ENCODE measurements at regions not wholly inside any gene's neighbourhood (a gene's known extent, or its start where the extent isn't known, plus 50 kb on each side); places are given as distances from the start of the nearest gene placed in this dataset.

DNA sequence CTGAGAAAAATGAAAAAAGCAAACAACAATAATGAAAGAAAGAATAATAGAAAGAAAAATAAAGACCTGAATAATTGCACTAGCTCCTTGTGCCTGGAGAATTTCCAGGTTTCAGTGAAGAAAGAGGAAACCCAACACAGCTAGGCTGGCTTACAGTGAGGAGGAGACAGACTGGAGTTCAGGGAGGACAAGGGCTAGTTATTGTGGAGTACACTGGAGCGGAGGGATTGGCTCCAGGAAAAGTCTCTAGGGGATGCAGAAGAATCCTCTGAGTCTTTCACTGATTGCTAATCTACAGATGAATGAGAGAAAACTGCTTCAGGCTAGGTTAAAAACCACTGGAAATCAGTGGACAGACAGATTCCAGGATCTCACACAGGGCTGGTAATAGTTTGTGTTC is 163.6 kb upstream of the RBMS1 start:
- TF ChIP-seq, protein P1, sequence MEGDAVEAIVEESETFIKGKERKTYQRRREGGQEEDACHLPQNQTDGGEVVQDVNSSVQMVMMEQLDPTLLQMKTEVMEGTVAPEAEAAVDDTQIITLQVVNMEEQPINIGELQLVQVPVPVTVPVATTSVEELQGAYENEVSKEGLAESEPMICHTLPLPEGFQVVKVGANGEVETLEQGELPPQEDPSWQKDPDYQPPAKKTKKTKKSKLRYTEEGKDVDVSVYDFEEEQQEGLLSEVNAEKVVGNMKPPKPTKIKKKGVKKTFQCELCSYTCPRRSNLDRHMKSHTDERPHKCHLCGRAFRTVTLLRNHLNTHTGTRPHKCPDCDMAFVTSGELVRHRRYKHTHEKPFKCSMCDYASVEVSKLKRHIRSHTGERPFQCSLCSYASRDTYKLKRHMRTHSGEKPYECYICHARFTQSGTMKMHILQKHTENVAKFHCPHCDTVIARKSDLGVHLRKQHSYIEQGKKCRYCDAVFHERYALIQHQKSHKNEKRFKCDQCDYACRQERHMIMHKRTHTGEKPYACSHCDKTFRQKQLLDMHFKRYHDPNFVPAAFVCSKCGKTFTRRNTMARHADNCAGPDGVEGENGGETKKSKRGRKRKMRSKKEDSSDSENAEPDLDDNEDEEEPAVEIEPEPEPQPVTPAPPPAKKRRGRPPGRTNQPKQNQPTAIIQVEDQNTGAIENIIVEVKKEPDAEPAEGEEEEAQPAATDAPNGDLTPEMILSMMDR (IDR thresholded peaks at IDR 0.05; ENCODE audit: insufficient read depth, low read length) = no peak
- TF ChIP-seq GABPA (IDR thresholded peaks at IDR 0.05; ENCODE audit: low read depth) (no peak), POLR2AphosphoS5 (IDR thresholded peaks at IDR 0.05; ENCODE audit: low read depth) (no peak)
